K562 (cell line): ENCODE measurements at regions not wholly inside any gene's neighbourhood (a gene's known extent, or its start where the extent isn't known, plus 50 kb on each side); places are given as distances from the start of the nearest gene placed in this dataset.

Source experiments
- BRCA1 ChIP-seq, 2 experiments: fragments of 450-650 bp in 1 of 2; sonication (generic) in 1 of 2; formaldehyde crosslinking in 1 of 2; IDR thresholded peaks; 2 replicates each; pipeline versions ENCODE4 v1.5.0 to v1.6.1; 2017 to 2020; ENCODE audit warnings: mild to moderate bottlenecking in 1 of 2, missing genetic modification reagents in 1 of 2
- CHD2 ChIP-seq: IDR thresholded peaks from 2 replicates; pipeline ENCODE4 v1.6.1; 2011; ENCODE audit warnings: low read depth, low read length
- LEF1 ChIP-seq: fragments of 450-650 bp; IDR thresholded peaks from 2 replicates; pipeline ENCODE4 v1.6.1; 2016; ENCODE audit warnings: mild to moderate bottlenecking
- MECOM ChIP-seq: fragments of 250-450 bp; sonication (Bioruptor Pico); IDR thresholded peaks from 2 replicates; pipeline ENCODE4 v1.8.0; 2022; ENCODE audit warnings: inconsistent platforms
- NR1H2 ChIP-seq: sonication (generic); formaldehyde crosslinking; IDR thresholded peaks from 2 replicates; pipeline ENCODE4 v1.4.0; 2020; ENCODE audit warnings: mild to moderate bottlenecking, missing genetic modification reagents
- PPARD ChIP-seq: fragments of 250-450 bp; sonication (Bioruptor Pico); IDR thresholded peaks from 2 replicates; pipeline ENCODE4 v1.8.0; 2022; ENCODE audit warnings: inconsistent platforms, mild to moderate bottlenecking, moderate library complexity
- STAT5B ChIP-seq: fragments of 250-450 bp; sonication (Bioruptor Pico); IDR thresholded peaks from 2 replicates; pipeline ENCODE4 v1.8.0; 2021; ENCODE audit warnings: mild to moderate bottlenecking, inconsistent platforms
- TF ChIP-seq, protein P1 (sequence below): fragments of 450-650 bp; IDR thresholded peaks from 2 replicates; pipeline ENCODE4 v1.7.1; 2018; ENCODE audit warnings: mild to moderate bottlenecking, low read depth; ENCODE audit not compliant: partially characterized antibody
- TF ChIP-seq, protein P2 (sequence below), 3 experiments: fragments of 200-800 bp in 1 of 3; fragments of 250-450 bp in 1 of 3; fragments of 450-650 bp in 1 of 3; sonication (Bioruptor Pico) in 1 of 3; sonication (Bioruptor generic) in 1 of 3; formaldehyde crosslinking in 1 of 3; IDR thresholded peaks; 2 replicates each; pipeline versions ENCODE4 v1.6.1 to v1.8.0; 2016 to 2022; ENCODE audit warnings: mild to moderate bottlenecking in 2 of 3, missing genetic modification characterization in 2 of 3, missing compliant biosample characterization in 1 of 3, moderate library complexity in 1 of 3

DNA sequence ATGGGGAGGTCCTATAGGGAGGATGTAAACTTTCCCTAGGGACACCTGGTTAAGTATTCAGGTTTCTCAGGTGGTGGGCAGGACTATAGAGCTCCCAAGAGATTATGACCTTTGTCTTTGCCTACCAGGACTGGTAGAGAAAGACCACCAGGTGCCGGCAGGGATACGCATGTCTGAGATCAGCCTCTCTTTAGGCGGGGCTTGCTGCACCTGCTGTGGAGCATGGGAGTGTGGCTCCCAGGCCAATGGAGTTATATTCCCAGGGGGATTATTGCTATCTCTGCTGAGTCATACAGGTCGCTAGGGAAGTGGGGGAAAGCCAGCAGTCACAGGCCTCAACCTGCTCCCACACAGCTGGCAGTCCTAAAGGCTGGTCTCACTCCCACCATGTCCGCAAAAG lies 280.5 kb upstream of the MMS22L start (continued):
- TF ChIP-seq, protein P1, sequence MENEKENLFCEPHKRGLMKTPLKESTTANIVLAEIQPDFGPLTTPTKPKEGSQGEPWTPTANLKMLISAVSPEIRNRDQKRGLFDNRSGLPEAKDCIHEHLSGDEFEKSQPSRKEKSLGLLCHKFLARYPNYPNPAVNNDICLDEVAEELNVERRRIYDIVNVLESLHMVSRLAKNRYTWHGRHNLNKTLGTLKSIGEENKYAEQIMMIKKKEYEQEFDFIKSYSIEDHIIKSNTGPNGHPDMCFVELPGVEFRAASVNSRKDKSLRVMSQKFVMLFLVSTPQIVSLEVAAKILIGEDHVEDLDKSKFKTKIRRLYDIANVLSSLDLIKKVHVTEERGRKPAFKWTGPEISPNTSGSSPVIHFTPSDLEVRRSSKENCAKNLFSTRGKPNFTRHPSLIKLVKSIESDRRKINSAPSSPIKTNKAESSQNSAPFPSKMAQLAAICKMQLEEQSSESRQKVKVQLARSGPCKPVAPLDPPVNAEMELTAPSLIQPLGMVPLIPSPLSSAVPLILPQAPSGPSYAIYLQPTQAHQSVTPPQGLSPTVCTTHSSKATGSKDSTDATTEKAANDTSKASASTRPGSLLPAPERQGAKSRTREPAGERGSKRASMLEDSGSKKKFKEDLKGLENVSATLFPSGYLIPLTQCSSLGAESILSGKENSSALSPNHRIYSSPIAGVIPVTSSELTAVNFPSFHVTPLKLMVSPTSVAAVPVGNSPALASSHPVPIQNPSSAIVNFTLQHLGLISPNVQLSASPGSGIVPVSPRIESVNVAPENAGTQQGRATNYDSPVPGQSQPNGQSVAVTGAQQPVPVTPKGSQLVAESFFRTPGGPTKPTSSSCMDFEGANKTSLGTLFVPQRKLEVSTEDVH = no peak
- TF ChIP-seq, protein P2, sequence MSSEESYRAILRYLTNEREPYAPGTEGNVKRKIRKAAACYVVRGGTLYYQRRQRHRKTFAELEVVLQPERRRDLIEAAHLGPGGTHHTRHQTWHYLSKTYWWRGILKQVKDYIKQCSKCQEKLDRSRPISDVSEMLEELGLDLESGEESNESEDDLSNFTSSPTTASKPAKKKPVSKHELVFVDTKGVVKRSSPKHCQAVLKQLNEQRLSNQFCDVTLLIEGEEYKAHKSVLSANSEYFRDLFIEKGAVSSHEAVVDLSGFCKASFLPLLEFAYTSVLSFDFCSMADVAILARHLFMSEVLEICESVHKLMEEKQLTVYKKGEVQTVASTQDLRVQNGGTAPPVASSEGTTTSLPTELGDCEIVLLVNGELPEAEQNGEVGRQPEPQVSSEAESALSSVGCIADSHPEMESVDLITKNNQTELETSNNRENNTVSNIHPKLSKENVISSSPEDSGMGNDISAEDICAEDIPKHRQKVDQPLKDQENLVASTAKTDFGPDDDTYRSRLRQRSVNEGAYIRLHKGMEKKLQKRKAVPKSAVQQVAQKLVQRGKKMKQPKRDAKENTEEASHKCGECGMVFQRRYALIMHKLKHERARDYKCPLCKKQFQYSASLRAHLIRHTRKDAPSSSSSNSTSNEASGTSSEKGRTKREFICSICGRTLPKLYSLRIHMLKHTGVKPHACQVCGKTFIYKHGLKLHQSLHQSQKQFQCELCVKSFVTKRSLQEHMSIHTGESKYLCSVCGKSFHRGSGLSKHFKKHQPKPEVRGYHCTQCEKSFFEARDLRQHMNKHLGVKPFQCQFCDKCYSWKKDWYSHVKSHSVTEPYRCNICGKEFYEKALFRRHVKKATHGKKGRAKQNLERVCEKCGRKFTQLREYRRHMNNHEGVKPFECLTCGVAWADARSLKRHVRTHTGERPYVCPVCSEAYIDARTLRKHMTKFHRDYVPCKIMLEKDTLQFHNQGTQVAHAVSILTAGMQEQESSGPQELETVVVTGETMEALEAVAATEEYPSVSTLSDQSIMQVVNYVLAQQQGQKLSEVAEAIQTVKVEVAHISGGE (CRISPR knock-in tag; IDR thresholded peaks at IDR 0.05) = no peak
- TF ChIP-seq NR1H2 (CRISPR knock-in tag) = no peak
- no peak for TF ChIP-seq MECOM (CRISPR knock-in tag)
- no peak for TF ChIP-seq PPARD (CRISPR knock-in tag)
- TF ChIP-seq STAT5B (CRISPR knock-in tag) = no peak
- TF ChIP-seq CHD2 = no peak
- TF ChIP-seq BRCA1 (IDR thresholded peaks at IDR 0.05) = no peak
- no peak for TF ChIP-seq BRCA1 (CRISPR knock-in tag; IDR thresholded peaks at IDR 0.05)
- TF ChIP-seq LEF1 = no peak
- TF ChIP-seq, all 486 proteins: peak for 0
